ENCODE measurements at regions not wholly inside any gene's neighbourhood (a gene's known extent, or its start where the extent isn't known, plus 50 kb on each side); places are given as distances from the start of the nearest gene placed in this dataset.

DNA sequence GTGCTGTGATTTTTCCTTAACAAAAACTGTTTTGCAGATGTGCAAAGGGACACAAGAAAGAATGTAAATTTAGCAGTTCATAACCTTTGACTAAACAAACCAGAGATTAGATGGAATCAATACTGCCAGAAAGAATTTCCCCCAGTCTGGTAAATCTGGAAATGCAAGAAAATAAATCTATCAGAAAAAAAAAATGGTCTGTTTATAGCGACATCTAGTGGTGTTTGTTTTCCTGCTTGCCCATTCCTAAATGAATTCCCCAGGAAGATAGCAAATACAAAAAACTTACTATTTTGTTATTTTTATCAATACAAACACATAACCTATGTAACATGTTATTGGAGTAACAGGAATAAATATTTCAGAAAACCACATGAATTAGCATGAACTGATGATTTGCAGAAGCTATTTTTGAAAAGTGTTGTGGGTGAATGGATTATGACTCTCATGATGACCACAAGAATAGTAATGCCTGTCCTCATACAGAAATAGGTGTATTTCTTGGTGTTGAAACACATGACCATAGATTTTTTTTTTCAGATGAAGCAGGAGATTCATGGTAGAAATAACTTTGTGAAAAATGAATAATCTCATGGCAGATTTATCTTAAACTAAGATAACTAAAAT, 1703.8 kb downstream of the MAT2B start:
- H3K79me2 ChIP-seq (ENCODE audit: insufficient read depth, low read depth, low read length), result no peaks in the 10 kb centered on the region
- no peak overlapping the region for H3K4me2 ChIP-seq (ENCODE audit: low read length)
- DNase-seq (ENCODE audit: low spot score), result peak; percentile 16
- H3K9me3 ChIP-seq (ENCODE audit: low read length), result no peaks in the 10 kb centered on the region
- ChIA-PET CTCF (ENCODE audit: unreplicated experiment) (no interaction called here), POLR2A (no interaction called here)
- intact Hi-C loops (cut with micrococcal nuclease; ENCODE audit: unreplicated experiment), result loop anchor here (5.0 kb wide), 2 partner anchors 1197 to 1647 kb away; no protein-coding TSS in a partner anchor
- BruUV-seq (replicated peaks), result no TSS peak
- no peaks in the 10 kb centered on the region for H3K9me2 ChIP-seq (ENCODE audit: insufficient read depth, low read length)
- H3K27ac ChIP-seq (ENCODE audit: low read depth, low read length, poor library complexity, severe bottlenecking), result no peak overlapping the region
- H4K20me1 ChIP-seq (ENCODE audit: insufficient read depth, low read length), result no peaks in the 10 kb centered on the region; the same call in 1 of the 2 replicates
- no peaks in the 10 kb centered on the region for H3K36me3 ChIP-seq (ENCODE audit: insufficient read depth, low read length)
- H2AFZ ChIP-seq (ENCODE audit: low read length), result no peak overlapping the region
- H3K4me3 ChIP-seq (ENCODE audit: low read depth, low read length, poor library complexity, severe bottlenecking), result no peak overlapping the region
- no peaks in the 10 kb centered on the region for H3K4me1 ChIP-seq (ENCODE audit: insufficient read depth, low read length, poor library complexity, severe bottlenecking)
- TF ChIP-seq EZH2phosphoT487 (IDR thresholded peaks at IDR 0.05; ENCODE audit: borderline replicate concordance, low read depth, low read length), result no peak
- TF ChIP-seq, protein P1, sequence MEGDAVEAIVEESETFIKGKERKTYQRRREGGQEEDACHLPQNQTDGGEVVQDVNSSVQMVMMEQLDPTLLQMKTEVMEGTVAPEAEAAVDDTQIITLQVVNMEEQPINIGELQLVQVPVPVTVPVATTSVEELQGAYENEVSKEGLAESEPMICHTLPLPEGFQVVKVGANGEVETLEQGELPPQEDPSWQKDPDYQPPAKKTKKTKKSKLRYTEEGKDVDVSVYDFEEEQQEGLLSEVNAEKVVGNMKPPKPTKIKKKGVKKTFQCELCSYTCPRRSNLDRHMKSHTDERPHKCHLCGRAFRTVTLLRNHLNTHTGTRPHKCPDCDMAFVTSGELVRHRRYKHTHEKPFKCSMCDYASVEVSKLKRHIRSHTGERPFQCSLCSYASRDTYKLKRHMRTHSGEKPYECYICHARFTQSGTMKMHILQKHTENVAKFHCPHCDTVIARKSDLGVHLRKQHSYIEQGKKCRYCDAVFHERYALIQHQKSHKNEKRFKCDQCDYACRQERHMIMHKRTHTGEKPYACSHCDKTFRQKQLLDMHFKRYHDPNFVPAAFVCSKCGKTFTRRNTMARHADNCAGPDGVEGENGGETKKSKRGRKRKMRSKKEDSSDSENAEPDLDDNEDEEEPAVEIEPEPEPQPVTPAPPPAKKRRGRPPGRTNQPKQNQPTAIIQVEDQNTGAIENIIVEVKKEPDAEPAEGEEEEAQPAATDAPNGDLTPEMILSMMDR (conservative IDR thresholded peaks at IDR 0.05; ENCODE audit: low read length), result peak; percentile 96

GRCh38 chr5:165224366-165225045, 1719.1 kb downstream of the MAT2B start:
- no TSS peak for BruUV-seq (replicated peaks)
- no peaks in the 10 kb centered on the region for H3K9me2 ChIP-seq (ENCODE audit: insufficient read depth, low read length)
- no peak for TF ChIP-seq EZH2phosphoT487 (IDR thresholded peaks at IDR 0.05; ENCODE audit: borderline replicate concordance, low read depth, low read length)
- TF ChIP-seq, protein P1 (conservative IDR thresholded peaks at IDR 0.05; ENCODE audit: low read length), result no peak
- no peak overlapping the region for H2AFZ ChIP-seq (ENCODE audit: low read length)
- H3K9me3 ChIP-seq (ENCODE audit: low read length), result no peaks in the 10 kb centered on the region
- DNase-seq (ENCODE audit: low spot score), result no peak
- no peaks in the 10 kb centered on the region for H3K79me2 ChIP-seq (ENCODE audit: insufficient read depth, low read depth, low read length)
- POLR2A ChIA-PET, result interaction anchor here (0.5 kb wide), 1 partner anchor 344 kb away, joined by 3 read pairs; no protein-coding TSS in a partner anchor
- CTCF ChIA-PET (ENCODE audit: unreplicated experiment), result no interaction called here
- intact Hi-C loops (cut with micrococcal nuclease; ENCODE audit: unreplicated experiment), result no loop called here
- H3K4me1 ChIP-seq (ENCODE audit: insufficient read depth, low read length, poor library complexity, severe bottlenecking), result no peaks in the 10 kb centered on the region
- no peak overlapping the region for H3K4me3 ChIP-seq (ENCODE audit: low read depth, low read length, poor library complexity, severe bottlenecking)
- no peaks in the 10 kb centered on the region for H4K20me1 ChIP-seq (ENCODE audit: insufficient read depth, low read length)
- no peak overlapping the region for H3K4me2 ChIP-seq (ENCODE audit: low read length)
- no peak overlapping the region for H3K27ac ChIP-seq (ENCODE audit: low read depth, low read length, poor library complexity, severe bottlenecking)
- no peaks in the 10 kb centered on the region for H3K36me3 ChIP-seq (ENCODE audit: insufficient read depth, low read length)

DNA sequence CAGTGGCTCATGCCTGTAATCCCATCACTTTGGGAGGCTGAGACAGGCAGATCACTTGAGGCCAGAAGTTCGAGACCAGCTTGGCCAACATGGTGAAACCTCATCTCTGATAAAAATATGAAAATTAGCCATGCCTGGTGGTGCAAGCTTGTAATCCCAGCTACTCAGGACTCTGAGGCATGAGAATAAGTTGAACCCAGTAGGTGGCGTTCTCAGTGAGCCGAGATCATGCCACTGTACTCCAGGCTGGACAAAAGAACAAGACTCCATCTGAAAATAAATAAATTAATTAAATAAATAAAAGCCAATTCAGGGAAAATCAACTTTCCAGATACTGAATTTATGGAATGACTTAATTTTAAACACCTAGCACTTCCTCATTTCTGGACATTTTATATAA, 1722.1 kb downstream of the MAT2B start:
- Histone ChIP-seq H3K79me2 (ENCODE audit: insufficient read depth, low read depth, low read length) (no peaks in the 10 kb centered on the region), H3K36me3 (ENCODE audit: insufficient read depth, low read length) (no peaks in the 10 kb centered on the region), H3K4me3 (ENCODE audit: low read depth, low read length, poor library complexity, severe bottlenecking) (no peak overlapping the region), H3K27ac (ENCODE audit: low read depth, low read length, poor library complexity, severe bottlenecking) (no peak overlapping the region), H3K4me1 (ENCODE audit: insufficient read depth, low read length, poor library complexity, severe bottlenecking) (no peaks in the 10 kb centered on the region), H3K9me3 (ENCODE audit: low read length) (no peaks in the 10 kb centered on the region), H4K20me1 (ENCODE audit: insufficient read depth, low read length) (no peaks in the 10 kb centered on the region), H3K4me2 (ENCODE audit: low read length) (no peak overlapping the region), H2AFZ (ENCODE audit: low read length) (no peak overlapping the region), H3K9me2 (ENCODE audit: insufficient read depth, low read length) (no peaks in the 10 kb centered on the region)
- TF ChIP-seq, protein P1 (conservative IDR thresholded peaks at IDR 0.05; ENCODE audit: low read length), result 0 out of 2 replicates have a peak, but pooled peaks have one; percentile 14
- TF ChIP-seq EZH2phosphoT487 (IDR thresholded peaks at IDR 0.05; ENCODE audit: borderline replicate concordance, low read depth, low read length), result no peak
- ChIA-PET POLR2A (no interaction called here), CTCF (ENCODE audit: unreplicated experiment) (no interaction called here)
- DNase-seq (ENCODE audit: low spot score), result no peak
- no TSS peak for BruUV-seq (replicated peaks)
- intact Hi-C loops (cut with micrococcal nuclease; ENCODE audit: unreplicated experiment), result no loop called here
